SU-DHL-6 (cell line): ENCODE measurements at regions not wholly inside any gene's neighbourhood (a gene's known extent, or its start where the extent isn't known, plus 50 kb on each side); places are given as distances from the start of the nearest gene placed in this dataset.

Source experiments
- H2AFZ ChIP-seq: fragments of 200-600 bp; sonication (generic); 2 replicates; pipeline ENCODE4 v1.6.1; 2014; ENCODE audit warnings: low read depth, mild to moderate bottlenecking, moderate library complexity, mixed read lengths, antibody characterized with exemption, low read length; ENCODE audit not compliant: severe bottlenecking
- H3F3A ChIP-seq: fragments of 200-600 bp; shearing (Covaris generic); 2 replicates; pipeline ENCODE4 v1.6.0; 2016; ENCODE audit warnings: antibody characterized with exemption, mild to moderate bottlenecking; ENCODE audit not compliant: insufficient read depth
- H3K27ac ChIP-seq: fragments of 200-600 bp; sonication (generic); 2 replicates; pipeline ENCODE4 v1.5.1; 2016; ENCODE audit warnings: low read depth, mild to moderate bottlenecking, low read length, moderate library complexity, mixed read lengths
- H3K27me3 ChIP-seq: fragments of 200-600 bp; sonication (generic), shearing (Covaris generic); 2 replicates; pipeline ENCODE4 v1.6.0; 2014; ENCODE audit warnings: mild to moderate bottlenecking, low read length
- H3K36me3 ChIP-seq: fragments of 200-600 bp; sonication (generic); 2 replicates; pipeline ENCODE4 v1.6.1; 2014; ENCODE audit warnings: mild to moderate bottlenecking, low read length, mixed read lengths
- H3K4me2 ChIP-seq: fragments of 300-600, 200-600 bp; shearing (Covaris generic), sonication (generic); 2 replicates; pipeline ENCODE4 v1.6.0; 2014; ENCODE audit warnings: low read length, low read depth, mild to moderate bottlenecking; ENCODE audit not compliant: poor library complexity, severe bottlenecking
- H3K4me3 ChIP-seq: fragments of 200-600 bp; sonication (generic); 2 replicates; pipeline ENCODE4 v1.5.1; 2014; ENCODE audit warnings: antibody characterized with exemption, low read length, mild to moderate bottlenecking, mixed read lengths; ENCODE audit not compliant: insufficient read depth, poor library complexity, severe bottlenecking
- H3K79me2 ChIP-seq: fragments of 200-600 bp; sonication (generic); 2 replicates; pipeline ENCODE4 v1.6.1; 2014; ENCODE audit warnings: mild to moderate bottlenecking, low read length, moderate library complexity; ENCODE audit not compliant: insufficient read depth
- H3K9ac ChIP-seq: fragments of 200-600 bp; sonication (generic); 2 replicates; pipeline ENCODE4 v1.7.0; 2014; ENCODE audit warnings: mild to moderate bottlenecking, low read length
- H3K9me2 ChIP-seq: fragments of 200-600 bp; sonication (generic); replicated peaks from 2 replicates; pipeline ENCODE4 v1.6.1; 2014; ENCODE audit warnings: low read length; ENCODE audit not compliant: insufficient read depth
- H3K9me3 ChIP-seq: fragments of 200-600 bp; sonication (generic); 2 replicates; pipeline ENCODE4 v1.6.1; 2014; ENCODE audit warnings: low read length, mixed read lengths; ENCODE audit not compliant: insufficient read depth
- H4K20me1 ChIP-seq: fragments of 200-600 bp; sonication (generic); 2 replicates; pipeline ENCODE4 v1.6.1; 2014; ENCODE audit warnings: low read depth, mild to moderate bottlenecking, antibody characterized with exemption, low read length, moderate library complexity, mixed read lengths
- EZH2phosphoT487 ChIP-seq: fragments of 200-600 bp; sonication (generic), shearing (Covaris generic); conservative IDR thresholded peaks from 2 replicates; pipeline ENCODE4 v1.6.1; 2018; ENCODE audit warnings: mild to moderate bottlenecking, antibody characterized with exemption, low read length, moderate library complexity, mixed read lengths
- TF ChIP-seq, protein P1 (sequence below): fragments of 200-600 bp; sonication (generic); IDR thresholded peaks from one replicate; pipeline ENCODE4 v1.5.1; 2017; ENCODE audit warnings: antibody characterized with exemption, mild to moderate bottlenecking, low read length, moderate library complexity; ENCODE audit not compliant: insufficient read depth, poor library complexity, severe bottlenecking

DNA sequence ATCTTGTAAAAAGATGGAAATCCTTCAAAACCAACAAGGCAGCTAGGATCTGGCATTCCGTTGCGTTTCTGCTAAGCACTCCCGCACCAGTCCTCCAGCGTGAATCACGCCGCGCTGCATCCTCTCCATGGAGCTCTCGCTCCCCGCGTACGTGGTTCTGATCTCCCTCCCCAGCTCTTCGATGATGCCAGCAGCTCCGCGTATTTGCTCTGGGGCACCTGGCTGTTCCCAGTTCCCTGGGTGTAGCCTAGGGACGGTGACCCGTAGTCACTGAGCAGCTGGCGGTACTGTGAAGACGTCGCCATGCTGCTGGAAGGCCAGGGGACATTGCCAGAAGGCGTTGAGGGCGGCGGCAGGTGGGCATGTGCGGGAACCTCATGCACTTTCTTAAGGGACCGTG is 407.5 kb downstream of the RNF144A start:
- no peaks in the 10 kb centered on the region for H4K20me1 ChIP-seq
- H3K27ac ChIP-seq: no peak overlapping the region
- H3K79me2 ChIP-seq: no peaks in the 10 kb centered on the region
- no peak overlapping the region for H3K4me3 ChIP-seq
- no peak overlapping the region for H2AFZ ChIP-seq
- no peaks in the 10 kb centered on the region for H3K9me2 ChIP-seq
- no peaks in the 10 kb centered on the region for H3K36me3 ChIP-seq
- TF ChIP-seq, protein P1, sequence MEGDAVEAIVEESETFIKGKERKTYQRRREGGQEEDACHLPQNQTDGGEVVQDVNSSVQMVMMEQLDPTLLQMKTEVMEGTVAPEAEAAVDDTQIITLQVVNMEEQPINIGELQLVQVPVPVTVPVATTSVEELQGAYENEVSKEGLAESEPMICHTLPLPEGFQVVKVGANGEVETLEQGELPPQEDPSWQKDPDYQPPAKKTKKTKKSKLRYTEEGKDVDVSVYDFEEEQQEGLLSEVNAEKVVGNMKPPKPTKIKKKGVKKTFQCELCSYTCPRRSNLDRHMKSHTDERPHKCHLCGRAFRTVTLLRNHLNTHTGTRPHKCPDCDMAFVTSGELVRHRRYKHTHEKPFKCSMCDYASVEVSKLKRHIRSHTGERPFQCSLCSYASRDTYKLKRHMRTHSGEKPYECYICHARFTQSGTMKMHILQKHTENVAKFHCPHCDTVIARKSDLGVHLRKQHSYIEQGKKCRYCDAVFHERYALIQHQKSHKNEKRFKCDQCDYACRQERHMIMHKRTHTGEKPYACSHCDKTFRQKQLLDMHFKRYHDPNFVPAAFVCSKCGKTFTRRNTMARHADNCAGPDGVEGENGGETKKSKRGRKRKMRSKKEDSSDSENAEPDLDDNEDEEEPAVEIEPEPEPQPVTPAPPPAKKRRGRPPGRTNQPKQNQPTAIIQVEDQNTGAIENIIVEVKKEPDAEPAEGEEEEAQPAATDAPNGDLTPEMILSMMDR: no peak
- H3K27me3 ChIP-seq: no peaks in the 10 kb centered on the region
- no peak overlapping the region for H3K4me2 ChIP-seq
- no peaks in the 10 kb centered on the region for H3K9me3 ChIP-seq
- H3F3A ChIP-seq: no peaks in the 10 kb centered on the region
- no peak overlapping the region for H3K9ac ChIP-seq

DNA sequence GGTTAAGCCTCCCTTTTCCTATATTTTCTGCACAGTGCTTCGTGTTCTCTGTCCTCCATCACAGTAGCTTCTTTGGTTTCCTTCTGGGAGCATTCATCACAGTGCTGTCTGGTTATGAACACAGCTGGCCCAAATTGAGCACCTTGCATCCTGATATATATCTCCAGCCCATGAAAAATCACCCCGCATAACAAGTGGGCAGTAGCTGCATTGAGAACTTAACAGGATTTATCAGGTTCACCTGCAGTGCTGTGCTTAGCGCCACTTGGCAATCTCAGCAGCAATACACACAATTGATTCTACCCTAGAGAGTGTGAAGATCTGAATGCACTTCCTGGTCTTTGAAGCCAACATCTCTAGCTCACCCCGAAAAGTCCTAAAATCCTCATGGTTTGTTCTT is 408.0 kb downstream of the RNF144A start:
- H3K27ac ChIP-seq: no peak overlapping the region
- H3K36me3 ChIP-seq: no peaks in the 10 kb centered on the region
- no peaks in the 10 kb centered on the region for H4K20me1 ChIP-seq
- no peaks in the 10 kb centered on the region for H3K9me2 ChIP-seq
- H2AFZ ChIP-seq: no peak overlapping the region
- H3K4me3 ChIP-seq: no peak overlapping the region
- no peaks in the 10 kb centered on the region for H3F3A ChIP-seq
- TF ChIP-seq, protein P1: no peak
- no peak for TF ChIP-seq EZH2phosphoT487
- H3K27me3 ChIP-seq: no peaks in the 10 kb centered on the region
- no peaks in the 10 kb centered on the region for H3K9me3 ChIP-seq
- no peaks in the 10 kb centered on the region for H3K79me2 ChIP-seq
- H3K9ac ChIP-seq: no peak overlapping the region
- no peak overlapping the region for H3K4me2 ChIP-seq

DNA sequence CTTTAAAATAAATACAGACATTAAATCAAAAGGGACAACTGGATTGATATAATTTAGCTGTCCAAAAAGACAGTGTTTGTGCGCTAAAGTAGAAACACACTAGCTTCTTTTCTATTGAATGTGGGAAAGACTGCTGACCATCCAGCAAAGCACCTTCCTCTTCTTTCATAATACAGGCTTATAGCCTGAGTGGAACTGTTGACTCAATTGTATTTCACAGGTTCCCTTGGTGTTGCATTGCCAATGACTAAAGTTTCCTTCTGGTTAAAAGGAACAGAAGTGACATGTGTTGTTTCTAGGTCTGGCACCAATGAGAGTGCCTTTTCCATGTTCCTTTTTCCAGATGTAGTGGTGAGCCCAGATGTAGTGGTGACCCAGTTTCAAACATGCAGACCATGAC is 412.3 kb downstream of the RNF144A start:
- Histone ChIP-seq H3K9ac (no peak overlapping the region), H3K9me2 (no peaks in the 10 kb centered on the region), H4K20me1 (no peaks in the 10 kb centered on the region), H3K79me2 (no peaks in the 10 kb centered on the region), H3K36me3 (no peaks in the 10 kb centered on the region), H3K4me3 (no peak overlapping the region), H3F3A (no peaks in the 10 kb centered on the region), H2AFZ (no peak overlapping the region), H3K27ac (no peak overlapping the region), H3K4me2 (no peak overlapping the region), H3K9me3 (no peaks in the 10 kb centered on the region), H3K27me3 (no peaks in the 10 kb centered on the region)
- TF ChIP-seq, protein P1: no peak
- no peak for TF ChIP-seq EZH2phosphoT487
